ENCODE measurements at regions not wholly inside any gene's neighbourhood (a gene's known extent, or its start where the extent isn't known, plus 50 kb on each side); places are given as distances from the start of the nearest gene placed in this dataset.

DNA sequence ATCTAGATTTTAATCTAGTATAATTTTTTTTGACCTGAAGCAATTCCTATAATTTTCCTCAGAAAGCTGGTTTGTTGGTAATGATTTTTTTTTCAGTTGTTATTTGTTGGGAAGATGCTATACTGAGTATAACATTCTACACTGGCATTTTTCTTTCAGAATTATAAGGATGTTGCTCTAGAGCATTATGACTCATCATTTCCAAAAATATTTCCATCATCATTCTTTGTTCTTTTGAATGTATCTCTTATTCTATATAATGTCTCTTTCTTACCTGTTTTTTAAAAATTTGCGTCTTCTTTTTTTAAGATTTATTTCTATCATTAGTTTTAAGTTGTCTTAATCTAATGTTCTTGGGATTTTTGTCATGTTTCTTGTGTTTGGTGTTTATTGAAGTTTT, 356.5 kb upstream of the KCND2 start:
- no peak overlapping the region for H3K4me2 ChIP-seq (ENCODE audit: control insufficient read depth, extremely low read depth, insufficient read depth, low read depth, low read length)
- no peaks in the 10 kb centered on the region for H3K9me3 ChIP-seq (ENCODE audit: control insufficient read depth, low read depth, low read length)
- TF ChIP-seq EZH2 (IDR thresholded peaks at IDR 0.05; ENCODE audit: low read length) = no peak
- no peaks in the 10 kb centered on the region for H4K20me1 ChIP-seq (ENCODE audit: control insufficient read depth, extremely low read depth, insufficient read depth, low read length)
- H2AFZ ChIP-seq (ENCODE audit: control insufficient read depth, low read length) = no peak overlapping the region
- no peaks in the 10 kb centered on the region for H3K9me1 ChIP-seq (ENCODE audit: control insufficient read depth, extremely low read depth, insufficient read depth, low read length)
- no peaks in the 10 kb centered on the region for H3K79me2 ChIP-seq (ENCODE audit: control insufficient read depth, insufficient read depth, low read length)
- DNase-seq (ENCODE audit: low read depth, low spot score) (no peak), FAIRE-seq (no peak)
- dilution Hi-C loops (cut with MboI; ENCODE audit: extremely low pct_ligation_motif_present, low sequenced_read_pairs) = no loop called here
- H3K27ac ChIP-seq (ENCODE audit: control insufficient read depth, insufficient read depth, low read length) = no peak overlapping the region
- no peaks in the 10 kb centered on the region for H3K27me3 ChIP-seq (ENCODE audit: control insufficient read depth, extremely low read depth, insufficient read depth, low read length)
- H3K4me1 ChIP-seq (ENCODE audit: control insufficient read depth, extremely low read depth, insufficient read depth, low read length) = no peaks in the 10 kb centered on the region
- no peak overlapping the region for H3K9ac ChIP-seq (ENCODE audit: control insufficient read depth, extremely low read depth, insufficient read depth, low read length)
- no peaks in the 10 kb centered on the region for H3K36me3 ChIP-seq (ENCODE audit: control insufficient read depth in 2 of 2, extremely low read depth in 1 of 2, insufficient read depth in 2 of 2, low read length in 2 of 2)
- H3K4me3 ChIP-seq (ENCODE audit: control insufficient read depth in 2 of 3, extremely low read depth in 1 of 3, insufficient read depth in 2 of 3, low read depth in 1 of 3, low read length in 3 of 3) = no peak overlapping the region

DNA sequence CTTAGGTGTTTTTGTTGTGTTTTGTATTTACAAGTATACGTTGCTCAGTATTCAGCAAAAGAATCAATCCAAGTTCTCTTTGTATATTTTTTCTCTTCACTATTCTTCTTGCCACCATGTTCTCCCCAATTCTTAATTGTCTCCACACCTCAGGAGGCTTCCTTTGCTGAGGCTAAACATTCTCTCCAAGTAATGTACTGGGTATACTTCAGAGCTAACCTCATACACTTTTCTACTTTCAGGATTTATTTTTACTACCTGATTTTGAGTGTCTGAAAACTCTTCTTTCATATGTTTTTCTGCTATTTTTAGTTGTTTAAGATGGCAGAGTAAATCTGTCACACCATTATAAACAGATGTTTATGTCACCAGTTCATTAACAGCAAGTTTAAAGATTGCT, 354.8 kb upstream of the KCND2 start:
- no peak overlapping the region for H3K4me2 ChIP-seq (ENCODE audit: control insufficient read depth, extremely low read depth, insufficient read depth, low read depth, low read length)
- no peaks in the 10 kb centered on the region for H3K9me1 ChIP-seq (ENCODE audit: control insufficient read depth, extremely low read depth, insufficient read depth, low read length)
- DNase-seq (ENCODE audit: low read depth, low spot score) (no peak), FAIRE-seq (no peak)
- no peak overlapping the region for H3K27ac ChIP-seq (ENCODE audit: control insufficient read depth, insufficient read depth, low read length)
- no peak overlapping the region for H3K9ac ChIP-seq (ENCODE audit: control insufficient read depth, extremely low read depth, insufficient read depth, low read length)
- no peaks in the 10 kb centered on the region for H3K4me1 ChIP-seq (ENCODE audit: control insufficient read depth, extremely low read depth, insufficient read depth, low read length)
- no peaks in the 10 kb centered on the region for H3K79me2 ChIP-seq (ENCODE audit: control insufficient read depth, insufficient read depth, low read length)
- no peaks in the 10 kb centered on the region for H3K36me3 ChIP-seq (ENCODE audit: control insufficient read depth in 2 of 2, extremely low read depth in 1 of 2, insufficient read depth in 2 of 2, low read length in 2 of 2)
- no peak overlapping the region for H3K4me3 ChIP-seq (ENCODE audit: control insufficient read depth in 2 of 3, extremely low read depth in 1 of 3, insufficient read depth in 2 of 3, low read depth in 1 of 3, low read length in 3 of 3)
- H3K27me3 ChIP-seq (ENCODE audit: control insufficient read depth, extremely low read depth, insufficient read depth, low read length) = no peaks in the 10 kb centered on the region
- dilution Hi-C loops (cut with MboI; ENCODE audit: extremely low pct_ligation_motif_present, low sequenced_read_pairs) = no loop called here
- no peak overlapping the region for H2AFZ ChIP-seq (ENCODE audit: control insufficient read depth, low read length)
- H4K20me1 ChIP-seq (ENCODE audit: control insufficient read depth, extremely low read depth, insufficient read depth, low read length) = no peaks in the 10 kb centered on the region
- no peaks in the 10 kb centered on the region for H3K9me3 ChIP-seq (ENCODE audit: control insufficient read depth, low read depth, low read length)
- TF ChIP-seq EZH2 (IDR thresholded peaks at IDR 0.05; ENCODE audit: low read length) = no peak
- TF ChIP-seq, protein P1, sequence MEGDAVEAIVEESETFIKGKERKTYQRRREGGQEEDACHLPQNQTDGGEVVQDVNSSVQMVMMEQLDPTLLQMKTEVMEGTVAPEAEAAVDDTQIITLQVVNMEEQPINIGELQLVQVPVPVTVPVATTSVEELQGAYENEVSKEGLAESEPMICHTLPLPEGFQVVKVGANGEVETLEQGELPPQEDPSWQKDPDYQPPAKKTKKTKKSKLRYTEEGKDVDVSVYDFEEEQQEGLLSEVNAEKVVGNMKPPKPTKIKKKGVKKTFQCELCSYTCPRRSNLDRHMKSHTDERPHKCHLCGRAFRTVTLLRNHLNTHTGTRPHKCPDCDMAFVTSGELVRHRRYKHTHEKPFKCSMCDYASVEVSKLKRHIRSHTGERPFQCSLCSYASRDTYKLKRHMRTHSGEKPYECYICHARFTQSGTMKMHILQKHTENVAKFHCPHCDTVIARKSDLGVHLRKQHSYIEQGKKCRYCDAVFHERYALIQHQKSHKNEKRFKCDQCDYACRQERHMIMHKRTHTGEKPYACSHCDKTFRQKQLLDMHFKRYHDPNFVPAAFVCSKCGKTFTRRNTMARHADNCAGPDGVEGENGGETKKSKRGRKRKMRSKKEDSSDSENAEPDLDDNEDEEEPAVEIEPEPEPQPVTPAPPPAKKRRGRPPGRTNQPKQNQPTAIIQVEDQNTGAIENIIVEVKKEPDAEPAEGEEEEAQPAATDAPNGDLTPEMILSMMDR (optimal IDR thresholded peaks at IDR 0.05 in 1 of 3, IDR thresholded peaks at IDR 0.05 in 1 of 3, conservative IDR thresholded peaks at IDR 0.05 in 1 of 3; ENCODE audit: extremely low read depth in 1 of 3, insufficient read depth in 2 of 3, low read length in 3 of 3) = no peak

DNA sequence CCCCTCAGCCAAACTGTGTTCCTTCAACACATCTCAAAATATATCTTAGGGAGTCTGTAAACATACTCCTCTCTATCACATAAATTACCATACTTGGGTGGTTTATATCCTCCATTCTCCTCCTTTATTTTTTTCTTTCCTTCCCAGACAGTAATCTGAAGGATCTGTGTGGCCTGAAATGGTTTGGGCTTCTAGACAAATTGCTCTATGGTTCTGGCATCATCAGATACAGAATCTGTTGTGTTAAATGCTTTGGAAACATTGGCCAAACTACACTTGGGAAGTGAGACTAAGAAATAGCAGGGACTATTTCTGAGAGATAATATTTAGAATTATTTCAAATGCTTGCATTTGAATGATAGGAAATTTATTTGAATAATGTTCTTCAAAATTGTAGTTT, 353.0 kb upstream of the KCND2 start:
- no peaks in the 10 kb centered on the region for H4K20me1 ChIP-seq (ENCODE audit: control insufficient read depth, extremely low read depth, insufficient read depth, low read length)
- H3K4me1 ChIP-seq (ENCODE audit: control insufficient read depth, extremely low read depth, insufficient read depth, low read length) = no peaks in the 10 kb centered on the region
- no peak overlapping the region for H3K4me2 ChIP-seq (ENCODE audit: control insufficient read depth, extremely low read depth, insufficient read depth, low read depth, low read length)
- no peaks in the 10 kb centered on the region for H3K36me3 ChIP-seq (ENCODE audit: control insufficient read depth in 2 of 2, extremely low read depth in 1 of 2, insufficient read depth in 2 of 2, low read length in 2 of 2)
- no peak overlapping the region for H3K4me3 ChIP-seq (ENCODE audit: control insufficient read depth in 2 of 3, extremely low read depth in 1 of 3, insufficient read depth in 2 of 3, low read depth in 1 of 3, low read length in 3 of 3)
- H3K27me3 ChIP-seq (ENCODE audit: control insufficient read depth, extremely low read depth, insufficient read depth, low read length) = no peaks in the 10 kb centered on the region
- no peak overlapping the region for H2AFZ ChIP-seq (ENCODE audit: control insufficient read depth, low read length)
- TF ChIP-seq EZH2 (IDR thresholded peaks at IDR 0.05; ENCODE audit: low read length) = no peak
- TF ChIP-seq, protein P1 (optimal IDR thresholded peaks at IDR 0.05 in 1 of 3, IDR thresholded peaks at IDR 0.05 in 1 of 3, conservative IDR thresholded peaks at IDR 0.05 in 1 of 3; ENCODE audit: extremely low read depth in 1 of 3, insufficient read depth in 2 of 3, low read length in 3 of 3) = no peak
- no peaks in the 10 kb centered on the region for H3K79me2 ChIP-seq (ENCODE audit: control insufficient read depth, insufficient read depth, low read length)
- no peaks in the 10 kb centered on the region for H3K9me3 ChIP-seq (ENCODE audit: control insufficient read depth, low read depth, low read length)
- FAIRE-seq (no peak), DNase-seq (ENCODE audit: low read depth, low spot score) (no peak)
- no peaks in the 10 kb centered on the region for H3K9me1 ChIP-seq (ENCODE audit: control insufficient read depth, extremely low read depth, insufficient read depth, low read length)
- no peak overlapping the region for H3K9ac ChIP-seq (ENCODE audit: control insufficient read depth, extremely low read depth, insufficient read depth, low read length)
- dilution Hi-C loops (cut with MboI; ENCODE audit: extremely low pct_ligation_motif_present, low sequenced_read_pairs) = no loop called here
- no peak overlapping the region for H3K27ac ChIP-seq (ENCODE audit: control insufficient read depth, insufficient read depth, low read length)

All from keratinocyte (primary cell).